ENCODE measurements at regions not wholly inside any gene's neighbourhood (a gene's known extent, or its start where the extent isn't known, plus 50 kb on each side); places are given as distances from the start of the nearest gene placed in this dataset.

GRCh38 chr21:24844671-24845070 lies 762.6 kb downstream of the MRPL39 start:
- DNase-seq (ENCODE audit: extremely low spot score in 2 of 2) = no peak
- Histone ChIP-seq H3K27me3 (no peaks in the 10 kb centered on the region), H3K4me1 (no peaks in the 10 kb centered on the region), H3K27ac (no peak overlapping the region), H3K4me3 (no peak overlapping the region), H3K36me3 (no peaks in the 10 kb centered on the region), H3K9me3 (no peaks in the 10 kb centered on the region)
- TF ChIP-seq POLR2A (IDR thresholded peaks at IDR 0.05) (no peak), CTCF (IDR thresholded peaks at IDR 0.05) (no peak), POLR2AphosphoS5 (IDR thresholded peaks at IDR 0.05; ENCODE audit: insufficient read depth in 1 of 2, low read depth in 1 of 2) (no peak)
- intact Hi-C loops (cut with DNase I) = no loop called here

- no peak overlapping the region for H3K4me3 ChIP-seq
- H3K4me1 ChIP-seq = no peaks in the 10 kb centered on the region
- no peaks in the 10 kb centered on the region for H3K27me3 ChIP-seq
- DNase-seq (ENCODE audit: extremely low spot score in 2 of 2) = no peak
- no peak overlapping the region for H3K27ac ChIP-seq
- intact Hi-C loops (cut with DNase I) = no loop called here
- no peaks in the 10 kb centered on the region for H3K9me3 ChIP-seq
- no peaks in the 10 kb centered on the region for H3K36me3 ChIP-seq
- TF ChIP-seq POLR2AphosphoS5 (IDR thresholded peaks at IDR 0.05; ENCODE audit: insufficient read depth in 1 of 2, low read depth in 1 of 2) (no peak), POLR2A (IDR thresholded peaks at IDR 0.05) (no peak), CTCF (IDR thresholded peaks at IDR 0.05) (no peak)
Observed at GRCh38 chr21:24840287-24840686, 767.0 kb downstream of the MRPL39 start.

- intact Hi-C loops (cut with DNase I) = no loop called here
- no peak for DNase-seq (ENCODE audit: extremely low spot score in 2 of 2)
- Histone ChIP-seq H3K27me3 (no peaks in the 10 kb centered on the region), H3K9me3 (no peaks in the 10 kb centered on the region), H3K36me3 (no peaks in the 10 kb centered on the region), H3K4me1 (no peaks in the 10 kb centered on the region), H3K27ac (no peak overlapping the region), H3K4me3 (no peak overlapping the region)
- TF ChIP-seq POLR2A (IDR thresholded peaks at IDR 0.05) = no peak
- TF ChIP-seq POLR2AphosphoS5 (IDR thresholded peaks at IDR 0.05; ENCODE audit: insufficient read depth in 1 of 2, low read depth in 1 of 2) = no peak
- TF ChIP-seq CTCF (IDR thresholded peaks at IDR 0.05) = no peak
Observed at GRCh38 chr21:24832961-24833360, 774.3 kb downstream of the MRPL39 start.

- Histone ChIP-seq H3K27ac (no peak overlapping the region), H3K27me3 (no peaks in the 10 kb centered on the region), H3K9me3 (no peaks in the 10 kb centered on the region), H3K4me3 (no peak overlapping the region), H3K36me3 (no peaks in the 10 kb centered on the region), H3K4me1 (no peaks in the 10 kb centered on the region)
- no peak for TF ChIP-seq POLR2A (IDR thresholded peaks at IDR 0.05)
- no peak for TF ChIP-seq CTCF (IDR thresholded peaks at IDR 0.05)
- TF ChIP-seq POLR2AphosphoS5 (IDR thresholded peaks at IDR 0.05; ENCODE audit: insufficient read depth in 1 of 2, low read depth in 1 of 2) = no peak
- DNase-seq (ENCODE audit: extremely low spot score in 2 of 2) = no peak
- intact Hi-C loops (cut with DNase I) = no loop called here
Observed at GRCh38 chr21:24829397-24829796, 777.9 kb downstream of the MRPL39 start.

GRCh38 chr21:24826822-24827221 lies 780.5 kb downstream of the MRPL39 start:
- Histone ChIP-seq H3K4me3 (no peak overlapping the region), H3K9me3 (no peaks in the 10 kb centered on the region), H3K27ac (no peak overlapping the region), H3K27me3 (no peaks in the 10 kb centered on the region), H3K4me1 (no peaks in the 10 kb centered on the region), H3K36me3 (no peaks in the 10 kb centered on the region)
- TF ChIP-seq CTCF (IDR thresholded peaks at IDR 0.05) (no peak), POLR2AphosphoS5 (IDR thresholded peaks at IDR 0.05; ENCODE audit: insufficient read depth in 1 of 2, low read depth in 1 of 2) (no peak), POLR2A (IDR thresholded peaks at IDR 0.05) (no peak)
- DNase-seq (ENCODE audit: extremely low spot score in 2 of 2) = no peak
- intact Hi-C loops (cut with DNase I) = no loop called here

All from vagina (tissue), 2 donors.